ENCODE measurements at regions not wholly inside any gene's neighbourhood (a gene's known extent, or its start where the extent isn't known, plus 50 kb on each side); places are given as distances from the start of the nearest gene placed in this dataset.

- no peak for DNase-seq (ENCODE audit: low spot score)
These were observed 308.3 kb upstream of the HS6ST1 start for GRCh38 chr2:128626760-128627511.

GRCh38 chr2:128628206-128628605, 309.5 kb upstream of the HS6ST1 start:
- DNase-seq (ENCODE audit: low spot score): no peak

- DNase-seq (ENCODE audit: low spot score): no peak
These were observed 310.3 kb upstream of the HS6ST1 start for GRCh38 chr2:128628996-128629395.

- no peak for DNase-seq (ENCODE audit: low spot score)
These were observed 312.5 kb upstream of the HS6ST1 start for GRCh38 chr2:128630974-128631697.

GRCh38 chr2:128631698-128632500, 313.2 kb upstream of the HS6ST1 start:
- DNase-seq (ENCODE audit: low spot score): no peak

- DNase-seq (ENCODE audit: low spot score): no peak
These were observed 313.8 kb upstream of the HS6ST1 start for GRCh38 chr2:128632501-128632800.

GRCh38 chr2:128633501-128633900, 314.8 kb upstream of the HS6ST1 start:
- DNase-seq (ENCODE audit: low spot score): no peak

- no peak for DNase-seq (ENCODE audit: low spot score)
These were observed 316.8 kb upstream of the HS6ST1 start for GRCh38 chr2:128635361-128635900.

GRCh38 chr2:128636802-128637147, 318.1 kb upstream of the HS6ST1 start:
- DNase-seq (ENCODE audit: low spot score): no peak

GRCh38 chr2:128637481-128638155, 318.9 kb upstream of the HS6ST1 start:
- no peak for DNase-seq (ENCODE audit: low spot score)

- DNase-seq (ENCODE audit: low spot score): no peak
These were observed 319.9 kb upstream of the HS6ST1 start for GRCh38 chr2:128638341-128639119.

- DNase-seq (ENCODE audit: low spot score): no peak
These were observed 320.4 kb upstream of the HS6ST1 start for GRCh38 chr2:128639120-128639477.

GRCh38 chr2:128639693-128640092, 321.0 kb upstream of the HS6ST1 start:
- no peak for DNase-seq (ENCODE audit: low spot score)

- DNase-seq (ENCODE audit: low spot score): no peak
These were observed 321.6 kb upstream of the HS6ST1 start for GRCh38 chr2:128640166-128640844.

- DNase-seq (ENCODE audit: low spot score): no peak
These were observed 322.2 kb upstream of the HS6ST1 start for GRCh38 chr2:128640845-128641360.

GRCh38 chr2:128641421-128642080, 322.9 kb upstream of the HS6ST1 start:
- DNase-seq (ENCODE audit: low spot score): no peak

- no peak for DNase-seq (ENCODE audit: low spot score)
These were observed 323.6 kb upstream of the HS6ST1 start for GRCh38 chr2:128642316-128642715.

GRCh38 chr2:128642821-128643220, 324.2 kb upstream of the HS6ST1 start:
- no peak for DNase-seq (ENCODE audit: low spot score)

GRCh38 chr2:128643221-128644065, 324.8 kb upstream of the HS6ST1 start:
- no peak for DNase-seq (ENCODE audit: low spot score)
